Ectodermal cell (in vitro differentiated cells): ENCODE measurements at regions not wholly inside any gene's neighbourhood (a gene's known extent, or its start where the extent isn't known, plus 50 kb on each side); places are given as distances from the start of the nearest gene placed in this dataset.

ENCODE experiments used
- H3K27ac ChIP-seq: 2 replicates; pipeline ENCODE4 v1.7.0; 2013; ENCODE audit warnings: mild to moderate bottlenecking, low read depth, low read length; ENCODE audit not compliant: insufficient read depth, poor library complexity, severe bottlenecking
- H3K27me3 ChIP-seq: 2 replicates; pipeline ENCODE4 v1.7.0; 2013; ENCODE audit warnings: mild to moderate bottlenecking, low read length; ENCODE audit not compliant: insufficient read depth, control insufficient read depth, poor library complexity, severe bottlenecking
- H3K36me3 ChIP-seq: one replicate; pipeline ENCODE4 v1.7.0; 2013; ENCODE audit warnings: low read length; ENCODE audit not compliant: control insufficient read depth, insufficient read depth
- H3K4me1 ChIP-seq: one replicate; pipeline ENCODE4 v1.7.0; 2013; ENCODE audit warnings: low read length; ENCODE audit not compliant: control insufficient read depth, insufficient read depth
- H3K4me3 ChIP-seq: 2 replicates; pipeline ENCODE4 v1.7.0; 2013; ENCODE audit warnings: low read depth, low read length, control low read depth; ENCODE audit not compliant: insufficient read depth
- H3K9me3 ChIP-seq: 2 replicates; pipeline ENCODE4 v1.7.0; 2013; ENCODE audit warnings: mild to moderate bottlenecking, low read length, moderate library complexity; ENCODE audit not compliant: control insufficient read depth
- WGBS, 2 experiments: methylation state at CpG; one replicate each; pipeline ENCODE4 v1.1.7; 2013; ENCODE audit warnings: missing lambda C conversion rate in 2 of 2; 5-methylcytosine and 5-hydroxymethylcytosine counted together

DNA sequence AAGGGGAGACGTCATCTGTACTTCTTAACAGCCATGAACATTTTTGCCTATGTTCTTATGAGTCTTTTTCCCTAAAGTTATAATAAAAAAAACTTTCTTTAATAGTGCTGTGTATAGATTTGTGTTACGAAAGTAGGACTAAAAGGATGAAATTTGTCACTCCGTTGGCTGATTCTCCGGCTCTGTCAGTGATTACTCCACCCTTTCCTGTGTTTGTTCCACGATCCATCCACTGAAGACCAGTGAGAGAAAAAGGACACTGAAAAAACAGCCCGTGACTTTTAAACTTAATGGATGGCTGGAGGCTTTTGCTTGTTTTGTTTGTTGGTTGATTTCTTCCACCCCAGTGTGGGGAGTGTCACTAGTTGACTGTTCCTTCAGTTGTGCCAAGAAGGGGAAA, 232.0 kb upstream of the NOX3 start:
- Histone ChIP-seq H3K27ac (no peak overlapping the region), H3K36me3 (no peaks in the 10 kb centered on the region), H3K4me3 (no peak overlapping the region), H3K4me1 (no peaks in the 10 kb centered on the region), H3K27me3 (no peaks in the 10 kb centered on the region), H3K9me3 (no peaks in the 10 kb centered on the region)
- WGBS, 2 experiments = 84 to 88% methylated on average over 5 of the region's 6 CpGs

- Histone ChIP-seq H3K36me3 (no peaks in the 10 kb centered on the region), H3K27ac (no peak overlapping the region), H3K27me3 (no peaks in the 10 kb centered on the region), H3K9me3 (no peaks in the 10 kb centered on the region), H3K4me3 (no peak overlapping the region), H3K4me1 (no peaks in the 10 kb centered on the region)
- 94 to 100% methylated on average over 2 to 4 of the region's 5 CpGs for WGBS, 2 experiments
Observed at GRCh38 chr6:155684416-155685196, 229.0 kb upstream of the NOX3 start.

DNA sequence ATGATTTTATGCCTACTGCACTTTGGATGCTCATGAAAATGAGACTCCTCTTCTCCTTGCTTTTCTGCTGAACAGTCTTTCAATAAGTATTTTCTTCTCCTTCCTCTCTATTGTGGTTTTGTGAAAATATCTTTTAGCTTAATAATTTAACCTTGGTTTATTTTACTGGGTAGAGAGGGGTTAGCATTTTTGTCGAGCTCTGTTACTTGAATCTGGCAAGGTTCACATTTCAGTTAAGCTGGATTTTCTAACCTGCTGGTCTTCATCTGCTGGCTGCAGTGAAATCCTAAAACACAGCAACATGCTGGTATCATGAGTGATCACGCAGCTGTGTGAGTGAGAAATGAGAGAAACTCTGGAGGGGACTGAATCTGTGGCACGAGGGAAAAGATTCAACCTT, 222.7 kb upstream of the NOX3 start:
- Histone ChIP-seq H3K9me3 (no peaks in the 10 kb centered on the region), H3K4me3 (no peak overlapping the region), H3K4me1 (no peaks in the 10 kb centered on the region), H3K27ac (no peak overlapping the region), H3K36me3 (no peaks in the 10 kb centered on the region), H3K27me3 (no peaks in the 10 kb centered on the region)
- 91 to 97% methylated on average over 3 of the region's 3 CpGs for WGBS, 2 experiments

- no peaks in the 10 kb centered on the region for H3K4me1 ChIP-seq
- no peak overlapping the region for H3K4me3 ChIP-seq
- 80 to 85% methylated on average over 2 of the region's 2 CpGs for WGBS, 2 experiments
- no peaks in the 10 kb centered on the region for H3K27me3 ChIP-seq
- H3K9me3 ChIP-seq = no peaks in the 10 kb centered on the region
- no peak overlapping the region for H3K27ac ChIP-seq
- H3K36me3 ChIP-seq = no peaks in the 10 kb centered on the region
Observed at GRCh38 chr6:155676346-155676745, 220.7 kb upstream of the NOX3 start.

- no peaks in the 10 kb centered on the region for H3K9me3 ChIP-seq
- H3K36me3 ChIP-seq = no peaks in the 10 kb centered on the region
- H3K27ac ChIP-seq = no peak overlapping the region
- H3K4me1 ChIP-seq = no peaks in the 10 kb centered on the region
- 93 to 100% methylated on average over 2 of the region's 2 CpGs for WGBS, 2 experiments
- no peak overlapping the region for H3K4me3 ChIP-seq
- no peaks in the 10 kb centered on the region for H3K27me3 ChIP-seq
Observed at GRCh38 chr6:155670655-155671054, 215.0 kb upstream of the NOX3 start.

DNA sequence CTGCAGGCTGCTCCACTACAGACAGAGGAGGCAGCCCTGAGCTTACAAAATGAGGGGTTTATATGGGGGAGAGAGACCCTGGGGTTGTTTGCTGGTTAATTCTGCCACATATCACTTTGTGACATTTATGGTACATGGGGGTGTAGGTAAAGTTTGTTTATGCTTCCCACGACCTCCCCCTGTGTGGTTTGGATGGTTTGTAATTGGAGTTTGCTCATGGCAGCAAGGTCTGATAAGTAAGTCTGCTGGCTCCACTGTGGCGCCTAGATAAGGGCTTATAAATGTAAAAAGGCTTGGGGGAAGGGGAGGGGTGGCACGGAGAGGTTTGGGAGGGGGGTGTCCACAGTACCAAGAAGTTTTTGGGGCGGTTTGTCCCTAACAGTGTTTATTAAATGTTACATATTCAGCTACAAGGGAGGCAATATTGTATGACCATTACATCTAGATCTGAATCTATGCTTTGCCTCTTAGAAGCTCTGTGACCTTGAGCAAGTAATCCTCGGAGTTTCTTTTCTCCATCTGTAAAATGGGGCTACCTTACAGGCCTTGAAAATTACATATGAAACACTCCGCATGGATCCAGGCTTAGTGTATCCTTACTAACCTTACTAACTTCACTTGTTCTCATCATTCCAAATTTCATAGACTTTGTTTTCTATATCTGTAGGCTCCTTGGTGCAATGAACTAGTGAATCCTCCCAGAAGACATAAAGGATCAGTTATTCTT, 204.8 kb upstream of the NOX3 start:
- Histone ChIP-seq H3K4me3 (no peak overlapping the region), H3K9me3 (no peaks in the 10 kb centered on the region), H3K4me1 (no peaks in the 10 kb centered on the region), H3K36me3 (no peaks in the 10 kb centered on the region), H3K27ac (no peak overlapping the region), H3K27me3 (no peaks in the 10 kb centered on the region)
- 86 to 87% methylated on average over 6 of the region's 6 CpGs for WGBS, 2 experiments

DNA sequence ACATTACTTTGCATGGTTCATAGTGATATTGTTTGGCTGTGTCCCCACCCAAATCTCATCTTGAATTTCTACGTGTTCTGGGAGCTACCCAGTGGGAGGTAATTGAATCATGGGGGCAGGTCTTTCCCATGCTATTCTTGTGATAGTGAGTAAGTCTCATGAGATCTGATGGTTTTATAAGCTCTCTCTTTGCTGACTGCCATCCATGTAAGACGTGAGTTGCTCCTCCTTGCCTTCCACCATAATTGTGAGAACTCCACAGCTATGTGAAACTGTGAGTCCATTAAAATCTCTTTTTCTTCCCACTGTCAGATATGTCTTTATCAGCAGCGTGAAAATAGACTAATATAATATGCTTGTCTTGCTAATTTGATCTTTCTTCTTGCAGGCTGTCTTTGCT, 200.4 kb upstream of the NOX3 start:
- no peaks in the 10 kb centered on the region for H3K27me3 ChIP-seq
- no peaks in the 10 kb centered on the region for H3K9me3 ChIP-seq
- H3K36me3 ChIP-seq = no peaks in the 10 kb centered on the region
- 88 to 93% methylated on average over 2 to 3 of the region's 3 CpGs for WGBS, 2 experiments
- H3K4me3 ChIP-seq = no peak overlapping the region
- H3K27ac ChIP-seq = no peak overlapping the region
- no peaks in the 10 kb centered on the region for H3K4me1 ChIP-seq

GRCh38 chr6:155654474-155654873, 198.8 kb upstream of the NOX3 start:
- no peaks in the 10 kb centered on the region for H3K36me3 ChIP-seq
- no peaks in the 10 kb centered on the region for H3K9me3 ChIP-seq
- H3K27me3 ChIP-seq = no peaks in the 10 kb centered on the region
- H3K27ac ChIP-seq = no peak overlapping the region
- H3K4me3 ChIP-seq = no peak overlapping the region
- no peaks in the 10 kb centered on the region for H3K4me1 ChIP-seq

DNA sequence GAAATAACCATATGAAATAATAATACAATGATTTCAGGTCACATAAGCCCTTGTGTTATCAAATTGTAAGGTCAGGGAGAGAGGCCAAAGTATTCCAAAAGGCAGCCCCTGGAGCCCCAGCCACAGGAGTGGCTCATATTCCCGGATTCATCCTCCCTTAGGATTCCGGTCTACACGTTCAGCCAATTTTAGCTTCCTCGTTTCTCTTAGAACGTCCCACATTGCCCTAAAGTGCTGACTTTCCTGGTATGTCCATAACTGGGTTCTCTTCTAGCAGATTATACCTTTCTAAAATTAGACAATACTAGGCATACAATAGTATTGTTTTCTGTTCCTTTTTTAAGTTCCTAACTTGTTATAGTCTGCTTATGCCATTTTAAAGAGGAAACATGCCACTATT, 192.7 kb upstream of the NOX3 start:
- Histone ChIP-seq H3K27ac (no peak overlapping the region), H3K27me3 (no peaks in the 10 kb centered on the region), H3K36me3 (no peaks in the 10 kb centered on the region), H3K4me3 (no peak overlapping the region), H3K9me3 (no peaks in the 10 kb centered on the region), H3K4me1 (no peaks in the 10 kb centered on the region)
- 73 to 74% methylated on average over 5 of the region's 5 CpGs for WGBS, 2 experiments

DNA sequence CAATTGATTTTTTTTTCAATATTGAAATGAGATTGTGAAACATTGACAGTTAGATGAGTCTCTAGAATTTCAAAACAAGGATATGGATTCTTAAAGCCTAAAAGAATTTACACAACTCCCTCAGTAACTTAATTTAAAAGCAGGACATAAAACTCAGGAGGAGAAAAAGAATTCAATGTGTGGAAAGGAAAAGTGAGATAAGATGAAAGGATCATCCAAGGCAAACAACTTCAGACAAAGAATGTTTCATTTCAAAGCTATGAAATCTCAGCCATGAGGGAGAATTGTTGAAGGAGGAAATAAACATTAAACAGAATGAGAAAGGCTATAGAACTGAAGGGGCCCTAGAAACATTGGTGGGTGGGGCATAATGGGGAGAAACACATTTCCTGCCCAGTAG, 191.7 kb upstream of the NOX3 start:
- Histone ChIP-seq H3K4me3 (no peak overlapping the region), H3K27me3 (no peaks in the 10 kb centered on the region), H3K36me3 (no peaks in the 10 kb centered on the region), H3K4me1 (no peaks in the 10 kb centered on the region), H3K27ac (no peak overlapping the region), H3K9me3 (no peaks in the 10 kb centered on the region)
